ENCODE measurements at regions not wholly inside any gene's neighbourhood (a gene's known extent, or its start where the extent isn't known, plus 50 kb on each side); places are given as distances from the start of the nearest gene placed in this dataset.
A peak's percentile ranks its signal among the peaks of the same experiment; 100 is the strongest.
"Not testable (repeated sequence)": the region's sequence is repeated elsewhere in the genome, so short reads cannot be mapped to it uniquely, and the experiment has no call there.

DNA sequence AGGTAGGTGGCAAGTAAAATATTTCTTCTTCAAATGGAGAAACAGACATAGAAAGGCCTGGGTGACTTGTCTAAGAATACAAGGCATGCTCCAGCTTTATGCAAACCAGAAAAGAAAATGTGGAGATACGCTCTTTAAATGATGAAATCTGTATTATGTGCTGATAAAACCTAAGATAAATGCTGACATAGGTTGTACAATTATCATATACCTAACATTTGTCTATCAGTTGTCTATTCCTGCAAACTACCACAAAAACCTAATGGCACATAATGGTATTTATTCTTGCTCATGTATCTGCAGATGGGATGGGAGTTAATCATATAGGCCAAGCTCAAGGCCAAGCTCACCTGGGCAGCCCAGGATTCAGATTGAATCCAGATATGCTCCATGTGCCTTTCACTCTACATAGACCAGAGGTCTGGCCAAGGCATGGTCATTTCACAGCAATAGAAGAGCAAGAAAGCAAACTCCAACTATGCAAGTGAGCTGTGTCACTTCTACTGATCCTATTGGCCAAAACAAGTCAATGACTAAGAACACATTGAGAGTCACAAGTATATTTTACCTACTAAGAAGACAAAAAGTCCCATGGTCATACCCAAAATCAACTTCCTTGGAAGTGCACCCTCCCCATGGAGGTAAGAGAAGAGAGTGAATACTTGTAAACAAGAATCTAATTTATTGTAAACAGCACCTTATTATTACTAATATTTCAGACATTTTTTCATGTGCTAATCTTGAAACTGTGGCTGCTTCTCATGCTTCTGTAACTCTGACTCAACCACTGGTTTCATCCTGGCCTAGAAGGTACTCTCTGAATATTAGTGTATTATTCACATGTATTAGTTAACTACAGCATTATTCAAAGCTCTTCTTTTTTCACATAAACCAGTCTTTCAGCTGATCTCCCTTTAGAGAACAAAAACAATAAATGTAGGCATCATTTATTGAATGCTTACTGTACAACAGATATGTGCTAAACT is 270.7 kb upstream of the SOX9 start:
- intact Hi-C loops (cut with DNase I): no loop called here
- ATAC-seq (no peak), DNase-seq (no peak)

DNA sequence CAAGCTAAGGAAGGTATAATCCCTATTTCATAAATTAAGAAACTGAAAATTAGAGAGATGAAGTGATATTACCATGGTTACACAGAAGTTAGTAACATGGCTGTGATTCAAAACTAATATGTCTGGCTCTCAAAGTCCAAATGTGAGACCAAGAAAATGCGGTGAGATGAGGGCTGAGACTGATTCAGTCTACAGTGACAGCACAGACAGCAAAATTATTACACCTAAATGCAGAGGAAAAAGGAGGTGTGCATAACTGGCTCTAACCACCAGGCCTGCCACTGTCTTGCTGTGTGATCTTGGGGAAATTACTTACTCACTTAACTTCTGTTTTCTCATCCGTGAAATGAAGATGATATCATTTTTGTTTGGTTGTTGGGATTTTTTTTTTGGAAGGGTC is 270.0 kb upstream of the SOX9 start:
- intact Hi-C loops (cut with DNase I): no loop called here
- ATAC-seq (no peak), DNase-seq (no peak)

DNA sequence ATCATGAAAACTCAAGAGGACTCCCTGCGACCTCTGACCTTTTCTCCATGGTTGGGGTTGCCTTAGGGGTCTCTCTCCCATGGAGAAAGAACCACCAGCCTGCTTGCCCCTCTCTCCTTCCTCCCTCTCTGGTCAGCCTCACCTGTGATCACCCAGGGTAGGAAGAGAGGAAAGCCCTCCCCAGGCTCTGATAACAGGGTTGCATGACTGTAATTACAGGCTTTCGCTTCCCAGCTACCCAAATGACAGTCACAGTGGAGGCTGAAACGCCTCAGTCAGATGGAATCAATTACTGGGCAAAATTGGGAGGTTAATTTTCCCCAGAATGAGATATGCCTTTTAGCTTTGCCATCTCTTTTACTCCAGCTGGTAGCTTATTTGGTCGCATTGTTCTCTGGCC is 265.8 kb upstream of the SOX9 start:
- no peak for DNase-seq
- intact Hi-C loops (cut with DNase I): no loop called here
- no peak for ATAC-seq

- intact Hi-C loops (cut with DNase I): no loop called here
- DNase-seq: no peak
- ATAC-seq: no peak
Observed at GRCh38 chr17:71864755-71865154, 256.1 kb upstream of the SOX9 start.

- intact Hi-C loops (cut with DNase I): no loop called here
- no peak for ATAC-seq
Observed at GRCh38 chr17:71866095-71866494, 254.7 kb upstream of the SOX9 start.

GRCh38 chr17:71869293-71869692 is 251.5 kb upstream of the SOX9 start:
- ATAC-seq (no peak), DNase-seq (no peak)
- intact Hi-C loops (cut with DNase I): no loop called here

More at GRCh38 chr17:71866095-71866494, 254.7 kb upstream of the SOX9 start:
- DNase-seq: no peak

GRCh38 chr17:71869841-71870545 is 250.8 kb upstream of the SOX9 start:
- ATAC-seq: no peak
- intact Hi-C loops (cut with DNase I): no loop called here
- no peak for DNase-seq

DNA sequence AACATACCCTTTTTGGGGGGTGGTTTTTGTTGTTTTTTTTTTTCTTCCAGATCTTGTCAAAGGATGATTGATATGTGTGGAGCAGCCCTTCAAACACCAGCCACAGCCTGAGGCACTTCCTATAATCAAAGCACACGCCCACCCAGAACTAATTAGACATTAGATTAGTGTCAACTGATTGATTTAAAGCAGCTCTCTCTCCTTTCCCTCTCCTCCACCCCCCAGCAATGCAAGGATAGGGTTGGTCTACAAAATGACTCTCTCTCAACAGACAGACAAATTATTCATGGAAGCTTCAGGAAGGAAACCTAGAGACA is 250.3 kb upstream of the SOX9 start:
- DNase-seq (no peak), ATAC-seq (no peak)
- intact Hi-C loops (cut with DNase I): no loop called here

- ATAC-seq (no peak), DNase-seq (no peak)
- intact Hi-C loops (cut with DNase I): no loop called here
Observed at GRCh38 chr17:71872843-71873485, 247.9 kb upstream of the SOX9 start.

GRCh38 chr17:71874773-71875172 is 246.0 kb upstream of the SOX9 start:
- intact Hi-C loops (cut with DNase I); DNase-seq; ATAC-seq: not testable (repeated sequence)

GRCh38 chr17:71878271-71878670 is 242.5 kb upstream of the SOX9 start:
- no peak for DNase-seq
- ATAC-seq: no peak
- intact Hi-C loops (cut with DNase I): no loop called here

DNA sequence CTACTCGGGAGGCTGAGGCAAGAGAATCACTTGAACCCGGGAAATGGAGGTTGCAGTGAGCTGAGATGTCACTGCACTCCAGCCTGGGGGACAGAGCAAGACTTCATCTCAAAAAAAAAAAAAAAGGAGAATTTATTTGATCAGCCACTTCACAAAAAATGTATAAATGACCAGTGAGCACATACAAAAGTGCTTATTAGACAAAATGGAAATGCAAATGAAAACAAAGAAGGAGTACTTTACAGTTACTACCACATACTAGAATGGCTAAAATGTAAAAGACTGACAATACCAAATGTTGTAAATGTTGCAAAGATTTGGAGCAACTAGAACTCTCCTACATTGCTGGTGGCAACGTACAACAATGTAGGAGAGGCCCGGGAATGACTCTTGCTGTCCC is 241.8 kb upstream of the SOX9 start:
- ATAC-seq (no peak), DNase-seq (no peak)
- intact Hi-C loops (cut with DNase I): no loop called here

- DNase-seq (no peak), ATAC-seq (no peak)
- intact Hi-C loops (cut with DNase I): no loop called here
Observed at GRCh38 chr17:71881041-71881440, 239.8 kb upstream of the SOX9 start.

DNA sequence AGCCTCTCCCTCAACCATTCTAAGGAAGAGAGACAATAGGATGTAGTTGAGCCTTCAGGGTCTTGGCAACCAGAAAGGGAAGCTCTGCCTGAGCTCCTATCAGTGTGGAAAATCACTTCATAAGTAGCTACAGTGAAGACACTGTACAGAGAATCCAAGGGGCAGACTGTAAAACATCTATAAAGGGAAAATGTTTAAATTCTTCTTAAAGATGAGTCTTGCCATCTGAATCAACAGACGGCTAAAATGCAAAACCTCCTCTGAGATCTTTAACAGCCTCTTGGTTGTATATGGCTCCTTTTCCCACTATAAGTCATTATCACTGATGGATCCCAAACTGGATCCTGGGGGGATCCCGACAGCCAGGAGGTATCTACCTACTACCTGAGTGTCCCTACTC is 239.2 kb upstream of the SOX9 start:
- no peak for DNase-seq
- ATAC-seq: no peak
- intact Hi-C loops (cut with DNase I): no loop called here

DNA sequence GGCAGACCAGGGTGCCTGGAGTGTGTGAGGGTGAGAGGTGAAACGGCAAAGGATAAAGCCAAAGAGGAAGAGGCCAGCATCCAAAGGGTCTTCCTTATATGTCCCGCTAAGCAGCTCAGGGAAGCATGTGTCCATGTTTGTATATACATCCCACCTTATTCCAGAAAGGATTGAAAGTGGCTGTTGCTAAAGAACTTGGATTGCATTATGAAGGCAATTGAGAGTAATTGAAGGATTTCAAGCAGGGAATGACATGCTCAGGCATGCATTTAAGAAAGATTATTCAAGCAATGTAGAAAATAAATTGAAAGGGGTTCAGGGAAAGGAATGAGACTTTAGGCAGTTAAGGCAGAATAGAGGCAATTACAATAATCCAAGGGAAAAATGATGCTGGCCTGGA is 237.6 kb upstream of the SOX9 start:
- DNase-seq (no peak), ATAC-seq (no peak)
- intact Hi-C loops (cut with DNase I): no loop called here

DNA sequence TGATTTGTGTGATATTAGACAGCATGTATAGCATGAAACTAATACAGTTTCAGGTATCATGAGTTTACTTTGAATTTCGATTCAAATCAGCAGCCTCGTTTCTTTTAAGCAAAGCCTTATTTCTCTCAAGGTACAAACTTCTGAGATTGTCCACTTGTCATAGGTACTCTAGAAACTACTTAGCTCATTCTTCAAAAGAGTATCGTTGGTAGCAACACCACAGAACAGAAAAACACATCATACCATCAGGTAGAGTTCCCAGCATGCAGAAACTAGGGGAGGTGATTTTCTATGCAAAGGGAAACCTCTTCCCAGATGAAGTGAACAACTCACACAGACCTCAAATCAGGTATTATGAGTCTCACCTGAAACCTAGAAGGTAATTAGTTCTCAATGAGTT is 237.0 kb upstream of the SOX9 start:
- ATAC-seq (no peak), DNase-seq (no peak)
- intact Hi-C loops (cut with DNase I): no loop called here

DNA sequence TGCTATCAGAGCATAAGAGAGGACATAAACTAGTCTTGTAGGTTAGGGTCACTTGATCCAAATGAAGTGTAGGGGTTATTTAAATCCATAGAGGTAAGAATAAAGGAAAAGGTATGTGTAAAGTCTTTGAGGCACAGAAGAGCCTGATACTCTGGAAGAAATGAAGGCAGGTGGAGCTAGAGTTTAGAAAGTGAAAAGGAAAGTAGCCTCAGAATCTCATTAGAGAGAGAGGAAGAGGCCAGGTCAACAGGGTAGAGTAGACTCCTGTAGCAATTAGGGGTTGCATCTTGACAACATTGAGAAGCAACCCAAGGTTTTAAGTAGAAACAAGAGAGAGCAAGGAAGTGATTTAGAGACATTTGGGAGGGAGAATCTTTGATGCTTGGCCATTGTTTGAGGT is 235.2 kb upstream of the SOX9 start:
- intact Hi-C loops (cut with DNase I): no loop called here
- ATAC-seq: no peak
- DNase-seq: no peak

GRCh38 chr17:71899317-71899716 is 221.5 kb upstream of the SOX9 start:
- intact Hi-C loops (cut with DNase I): no loop called here
- ATAC-seq (no peak), DNase-seq (no peak)

- ATAC-seq (peak in 1 of 2 donors; percentile 41), DNase-seq (no peak)
- intact Hi-C loops (cut with DNase I): no loop called here
Observed at GRCh38 chr17:71900621-71901229, 220.1 kb upstream of the SOX9 start.
